SHP77 treated with DMSO at 0.1 percent for 48 hours (cell line): ENCODE measurements at regions not wholly inside any gene's neighbourhood (a gene's known extent, or its start where the extent isn't known, plus 50 kb on each side); places are given as distances from the start of the nearest gene placed in this dataset.
"Not testable (repeated sequence)": the region's sequence is repeated elsewhere in the genome, so short reads cannot be mapped to it uniquely, and the experiment has no call there.

Experiments
- DNase-seq: peaks from one replicate; lab custom pipeline; 2025; lab: John Stamatoyannopoulos, UW

DNA sequence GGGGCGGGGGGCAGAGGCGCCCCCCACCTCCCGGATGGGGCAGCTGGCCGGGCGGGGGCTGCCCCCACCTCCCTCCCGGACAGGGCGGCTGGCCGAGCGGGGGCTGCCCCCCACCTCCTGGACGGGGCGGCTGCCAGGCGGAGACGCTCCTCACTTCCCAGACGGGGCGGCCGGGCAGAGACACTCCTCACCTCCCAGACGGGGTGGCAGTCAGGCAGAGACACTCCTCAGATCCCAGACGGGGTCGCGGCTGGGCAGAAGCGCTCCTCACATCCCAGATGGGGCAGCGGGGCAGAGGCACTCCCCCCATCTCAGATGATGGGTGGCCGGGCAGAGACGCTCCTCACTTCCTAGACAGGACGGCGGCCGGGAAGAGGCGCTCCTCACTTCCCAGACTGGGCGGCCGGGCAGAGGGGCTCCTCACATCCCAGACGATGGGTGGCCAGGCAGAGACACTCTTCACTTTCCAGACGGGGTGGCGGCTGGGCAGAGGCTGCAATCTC lies 240.1 kb downstream of the NPIPA7 start:
- not testable (repeated sequence) for DNase-seq

DNA sequence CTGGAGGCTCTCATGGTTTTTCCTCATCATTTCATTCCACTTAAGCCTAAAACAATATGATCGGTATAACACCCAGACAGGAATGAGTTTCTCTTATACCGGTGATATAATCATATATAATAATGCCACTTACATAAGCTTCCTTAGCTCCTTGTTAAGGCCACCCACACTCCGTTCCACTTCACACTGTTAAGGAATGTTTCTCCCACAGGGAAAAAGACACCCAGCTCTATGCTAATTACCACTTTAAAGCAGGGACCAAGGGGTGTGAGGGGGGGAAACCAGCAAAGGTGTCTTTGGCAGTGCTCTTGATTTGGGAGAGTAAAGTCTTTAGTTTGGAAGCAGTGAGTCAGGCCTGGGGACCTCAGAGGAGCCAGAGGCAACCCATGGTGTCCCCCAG lies 245.4 kb downstream of the NPIPA7 start:
- not testable (repeated sequence) for DNase-seq

DNA sequence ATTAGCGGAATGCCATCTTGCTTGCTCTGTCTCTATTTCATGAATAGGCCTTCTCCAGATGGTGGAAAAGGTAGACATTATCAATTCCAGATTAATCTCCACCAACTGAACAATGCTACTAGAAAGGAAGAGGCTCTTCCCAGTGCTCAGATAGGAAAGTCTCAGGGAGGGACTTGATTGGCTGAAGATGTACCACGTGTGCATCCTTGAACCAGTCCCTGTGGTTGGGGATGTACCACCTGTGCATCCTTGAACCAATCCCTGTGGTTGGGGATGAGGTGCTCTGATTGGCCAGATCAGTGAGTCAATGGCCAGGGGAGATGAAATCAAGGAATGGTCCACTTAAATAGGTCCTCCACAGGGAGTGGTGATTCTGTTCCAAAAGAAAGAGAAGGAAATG lies 246.2 kb downstream of the NPIPA7 start:
- not testable (repeated sequence) for DNase-seq

DNA sequence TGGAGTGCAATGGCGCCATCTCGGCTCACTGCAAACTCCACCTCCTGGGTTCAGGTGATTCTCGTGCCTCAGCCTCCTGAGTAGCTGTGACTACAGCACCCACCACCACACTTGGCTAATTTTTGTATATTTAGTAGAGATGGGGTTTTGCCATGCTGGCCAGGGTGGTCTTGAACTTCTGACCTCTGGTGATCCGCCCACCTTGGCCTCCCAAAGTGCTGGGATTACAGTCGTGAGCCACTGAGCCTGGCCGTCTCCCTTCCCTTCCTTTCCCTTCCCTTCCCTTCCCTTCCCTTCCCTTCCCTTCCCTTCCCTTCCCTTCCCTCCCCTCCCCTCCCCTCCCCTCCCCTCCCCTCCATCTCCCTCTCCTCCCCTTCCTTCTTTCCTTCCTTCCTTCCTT lies 248.9 kb downstream of the NPIPA7 start:
- not testable (repeated sequence) for DNase-seq

DNA sequence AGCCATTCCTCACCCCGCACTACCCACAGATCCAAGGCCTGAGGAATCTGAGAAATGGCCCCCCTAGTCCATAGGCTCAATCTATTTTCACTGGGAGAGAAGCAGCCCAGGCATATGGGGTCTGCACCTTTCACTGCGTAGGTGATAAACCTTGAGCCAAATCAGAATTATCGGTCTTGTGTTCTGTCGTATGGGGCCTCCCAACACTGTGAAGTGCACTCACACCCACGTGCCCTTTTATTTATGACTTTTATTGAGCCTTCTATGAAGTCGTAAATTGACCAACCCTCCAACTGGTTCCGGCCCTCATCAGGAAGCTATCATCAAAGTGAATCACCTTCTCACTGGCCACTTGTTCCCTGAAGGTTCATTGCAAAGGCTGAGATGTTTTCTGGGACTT lies 259.3 kb downstream of the NPIPA7 start:
- not testable (repeated sequence) for DNase-seq

DNA sequence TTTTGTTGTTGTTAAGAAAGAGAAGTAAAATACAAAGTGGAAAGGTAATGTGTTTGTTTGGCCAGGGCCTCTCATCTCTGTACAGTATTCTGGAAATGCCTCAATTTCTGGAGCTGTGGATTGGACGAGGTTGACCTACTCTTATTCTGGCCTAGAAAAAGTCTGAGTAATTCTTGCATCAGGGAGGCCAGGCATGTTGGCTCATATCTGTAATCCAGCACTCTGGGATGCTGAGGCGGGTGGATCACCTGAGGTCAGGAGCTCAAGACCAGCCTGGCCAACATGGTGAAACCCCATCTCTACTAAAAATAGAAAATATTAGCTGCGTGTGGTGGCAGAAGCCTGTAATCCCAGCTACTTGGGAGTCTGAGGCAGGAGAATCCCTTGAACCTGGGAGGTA lies 259.8 kb downstream of the NPIPA7 start:
- not testable (repeated sequence) for DNase-seq

DNA sequence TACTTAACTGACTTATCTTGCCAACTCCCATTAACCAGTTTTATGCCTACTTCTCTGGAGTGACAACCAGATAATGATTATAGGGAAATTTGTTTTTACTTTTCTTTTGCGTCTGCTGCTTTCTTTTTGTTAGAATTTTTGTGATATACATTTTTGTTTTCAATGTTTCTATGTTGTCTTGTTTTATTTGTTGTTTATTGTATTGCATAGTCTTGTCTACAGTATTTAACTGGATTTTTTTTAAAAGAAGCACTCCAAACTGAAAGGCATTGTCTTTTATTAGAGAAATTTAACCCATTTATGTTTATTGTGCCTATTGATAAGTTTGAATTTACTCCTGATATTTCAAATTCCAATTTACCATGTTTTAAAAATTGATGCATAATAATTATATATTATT lies 264.9 kb downstream of the NPIPA7 start:
- not testable (repeated sequence) for DNase-seq

DNA sequence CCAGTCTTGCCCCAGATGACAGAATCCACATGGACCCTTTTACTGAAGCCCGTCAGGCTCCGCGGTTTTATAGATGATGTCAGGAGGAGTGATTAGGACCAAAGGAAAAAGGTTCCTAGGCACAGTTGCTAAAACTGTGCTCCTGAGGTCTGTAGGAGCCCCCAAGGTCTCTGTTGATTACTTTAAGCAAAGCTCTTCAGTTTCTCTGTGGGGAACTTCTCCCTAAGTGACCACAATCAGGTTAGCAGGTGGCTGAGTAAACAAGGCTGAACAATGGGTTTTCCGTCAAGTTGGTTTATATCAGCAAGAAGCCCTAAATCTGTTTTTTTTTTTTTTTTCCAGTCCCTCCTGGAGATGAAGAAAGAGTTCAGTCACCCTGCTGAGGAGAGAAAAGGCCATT lies 269.1 kb downstream of the NPIPA7 start:
- not testable (repeated sequence) for DNase-seq

DNA sequence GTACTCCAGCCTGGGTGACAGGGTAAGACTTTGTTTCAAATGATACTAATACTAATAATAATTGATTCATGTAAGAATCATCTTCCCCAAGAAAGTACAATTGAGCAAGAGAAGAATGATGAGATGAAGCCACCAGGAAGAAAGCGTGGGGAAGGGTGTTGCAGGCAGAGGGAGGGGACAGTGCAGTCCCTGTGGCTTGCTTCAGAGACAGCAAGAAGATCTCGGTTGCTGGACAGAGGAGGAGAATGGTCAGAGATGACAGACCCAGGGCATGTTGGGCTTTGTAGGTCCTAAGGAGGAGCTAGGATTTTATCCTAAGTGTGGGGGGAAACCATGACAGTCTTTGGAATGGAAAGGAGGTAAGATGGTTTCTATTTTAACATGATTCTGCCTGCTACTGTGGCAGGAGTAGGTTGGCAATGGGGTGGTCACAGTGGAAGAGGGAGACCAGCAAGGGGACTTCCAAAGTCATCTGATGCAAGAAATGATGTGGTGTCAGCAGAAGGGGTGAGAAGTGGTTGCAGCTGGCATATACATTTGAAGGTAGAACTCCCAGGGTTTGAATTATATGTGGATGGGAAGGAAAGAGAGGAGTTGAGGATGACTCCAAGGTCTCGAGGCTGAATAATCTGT lies 293.4 kb downstream of the NPIPA7 start:
- DNase-seq = not testable (repeated sequence)

DNA sequence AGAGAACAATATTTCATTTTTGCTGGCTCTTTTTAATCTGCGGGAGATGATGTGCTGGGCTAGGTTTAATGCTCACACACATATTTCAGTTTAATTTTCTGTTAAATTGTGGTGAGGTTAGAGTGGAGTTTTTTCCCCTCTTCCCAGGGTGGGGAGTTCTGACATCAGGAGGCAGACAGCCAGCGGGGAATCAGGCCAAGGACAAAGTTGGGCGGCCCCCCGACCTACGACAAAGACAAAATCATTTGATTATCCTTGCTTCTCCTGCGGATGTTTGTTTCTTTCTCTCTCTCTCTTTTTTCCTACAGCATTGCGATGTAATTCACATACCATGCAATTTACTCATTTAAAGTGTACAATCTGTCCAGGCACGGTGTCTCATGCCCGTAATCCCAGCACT lies 295.9 kb downstream of the NPIPA7 start:
- DNase-seq = not testable (repeated sequence)

DNA sequence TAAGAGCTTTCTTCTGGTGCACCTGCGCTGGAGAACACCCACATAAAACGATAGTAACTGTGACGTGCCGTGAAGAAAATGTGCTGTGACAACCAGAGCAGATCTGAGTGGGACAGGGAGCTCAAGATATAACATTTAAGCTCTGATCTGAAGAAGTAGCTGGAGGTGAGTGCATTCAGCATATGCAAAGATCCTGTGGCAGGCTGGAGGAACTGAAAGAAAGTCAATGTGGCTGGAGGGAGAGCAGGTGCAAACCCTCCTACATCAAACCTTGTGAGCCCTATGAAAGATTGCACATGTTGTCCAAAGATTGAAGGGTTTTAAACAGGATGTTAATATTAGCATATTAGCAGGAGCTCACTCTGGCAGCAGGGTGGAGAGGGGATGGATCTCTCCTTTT lies 342.9 kb downstream of the NPIPA7 start:
- DNase-seq = not testable (repeated sequence)

DNA sequence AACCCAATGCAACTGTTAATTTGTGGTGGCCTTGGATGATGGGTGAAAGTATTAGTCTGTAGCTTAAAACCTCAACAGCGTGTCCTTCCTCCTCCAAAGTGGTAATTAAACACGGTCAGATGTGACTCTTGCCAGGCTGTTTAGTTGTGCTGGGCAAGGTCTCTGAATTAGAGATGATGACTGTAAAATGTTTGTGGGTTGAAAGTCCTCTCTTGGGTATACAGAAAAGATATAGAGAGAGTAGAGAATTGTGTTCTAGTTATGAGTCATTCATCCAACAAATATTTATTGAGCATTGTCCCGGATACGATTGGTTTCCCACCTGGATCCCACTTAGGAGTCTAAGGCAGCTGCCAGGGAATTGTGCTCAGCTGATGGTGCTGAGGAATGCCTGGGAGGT lies 343.7 kb downstream of the NPIPA7 start:
- not testable (repeated sequence) for DNase-seq

DNA sequence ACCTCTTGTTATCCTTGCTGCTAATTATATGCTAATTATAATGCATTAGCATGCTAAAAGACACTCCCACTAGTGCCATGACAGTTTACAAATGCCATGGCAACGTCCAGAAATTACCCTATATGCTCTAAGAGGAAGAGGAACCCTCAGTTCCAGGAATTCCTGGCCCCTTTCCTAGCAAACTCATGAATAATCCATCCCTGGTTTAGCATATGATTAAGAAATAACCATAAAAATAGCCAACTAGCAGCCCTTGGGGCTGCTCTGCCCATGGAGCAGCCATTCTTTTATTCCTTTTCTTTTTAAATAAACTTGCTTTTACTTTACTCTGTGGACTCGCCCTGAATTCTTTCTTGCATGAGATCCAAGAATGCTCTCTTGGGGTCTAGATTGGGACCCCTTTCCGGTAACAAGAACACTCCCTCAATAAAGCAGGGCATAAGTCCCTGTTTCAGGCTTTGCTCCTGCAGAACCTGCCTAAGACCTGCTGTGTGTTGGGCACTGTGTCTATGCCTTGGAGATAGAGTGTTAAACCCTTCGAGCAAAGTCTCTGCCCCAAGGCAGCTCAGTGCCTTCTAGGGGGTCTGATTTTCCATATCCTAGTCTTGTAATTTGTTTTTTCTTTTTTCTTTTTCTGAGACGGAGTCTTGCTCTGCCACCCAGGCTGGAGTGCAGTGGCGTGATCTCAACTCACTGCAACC lies 345.0 kb downstream of the NPIPA7 start:
- not testable (repeated sequence) for DNase-seq

DNA sequence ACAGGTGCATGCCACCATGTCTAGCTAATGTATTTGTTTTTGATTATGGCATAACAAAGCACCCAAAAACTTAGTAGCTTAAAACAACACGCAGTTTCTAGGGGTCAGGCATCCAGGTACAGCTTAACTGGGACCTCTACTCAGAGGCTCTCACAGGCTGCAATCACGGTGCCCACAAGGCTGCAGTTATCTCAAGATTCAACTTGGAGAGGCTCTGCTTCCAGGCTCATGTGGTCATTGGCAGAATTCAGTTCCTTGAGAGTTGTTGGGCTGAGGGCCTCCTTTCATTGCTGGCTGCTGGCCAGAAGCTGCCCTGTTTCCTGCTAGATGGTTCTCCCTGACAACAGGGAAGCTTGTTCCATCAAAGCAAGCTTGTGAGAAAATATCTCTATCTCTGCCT lies 348.1 kb downstream of the NPIPA7 start:
- not testable (repeated sequence) for DNase-seq

DNA sequence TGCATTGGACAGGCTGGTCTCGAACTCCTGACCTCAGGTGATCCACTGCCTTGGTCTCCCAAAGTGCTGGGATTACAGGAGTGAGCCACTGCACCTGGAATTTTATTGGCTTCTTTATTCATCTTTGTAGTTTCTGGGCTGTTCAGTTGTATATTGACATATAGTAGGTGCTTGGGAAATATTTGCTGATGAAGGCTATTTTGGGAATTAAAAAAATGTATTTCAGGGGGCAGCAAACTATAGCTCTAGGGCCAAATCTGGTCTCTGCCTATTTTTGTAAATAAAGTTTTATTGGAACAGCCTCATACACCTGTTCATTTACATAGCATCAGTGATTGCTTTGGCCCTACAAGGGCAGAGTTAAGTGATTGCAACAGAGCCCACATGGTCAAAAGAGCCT lies 363.6 kb downstream of the NPIPA7 start:
- DNase-seq = not testable (repeated sequence)

DNA sequence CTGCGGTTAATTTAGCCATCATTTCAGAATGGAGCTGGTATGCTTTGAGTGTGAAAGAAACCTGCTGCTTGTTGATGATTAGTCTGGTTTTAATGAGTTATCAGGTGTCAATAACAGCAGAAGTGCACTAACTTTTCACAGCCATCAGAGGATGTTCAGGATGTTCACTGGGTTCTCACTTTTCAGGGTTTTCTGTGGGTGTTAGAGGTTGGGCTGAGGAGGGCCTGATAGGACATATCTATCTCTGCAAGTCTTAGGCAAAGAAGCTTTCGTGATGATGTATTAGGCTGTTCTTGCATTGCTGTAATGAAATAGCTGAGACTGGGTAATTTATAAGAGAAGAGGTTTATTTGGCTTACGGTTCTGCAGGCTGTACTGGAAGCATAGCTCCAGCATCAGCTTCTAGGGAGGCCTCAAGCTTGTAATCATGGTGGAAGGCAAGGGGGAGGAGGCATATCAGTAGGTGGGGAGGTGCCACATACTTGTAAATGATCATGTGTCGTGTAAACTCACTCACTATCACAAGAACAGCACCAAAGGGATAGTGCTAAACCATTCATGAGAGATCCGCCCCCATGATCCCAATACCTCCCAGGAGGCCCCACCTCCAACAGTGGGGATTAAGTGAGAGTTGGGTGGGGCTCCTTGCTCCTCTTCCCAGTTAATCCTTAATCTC lies 376.2 kb downstream of the NPIPA7 start:
- not testable (repeated sequence) for DNase-seq

DNA sequence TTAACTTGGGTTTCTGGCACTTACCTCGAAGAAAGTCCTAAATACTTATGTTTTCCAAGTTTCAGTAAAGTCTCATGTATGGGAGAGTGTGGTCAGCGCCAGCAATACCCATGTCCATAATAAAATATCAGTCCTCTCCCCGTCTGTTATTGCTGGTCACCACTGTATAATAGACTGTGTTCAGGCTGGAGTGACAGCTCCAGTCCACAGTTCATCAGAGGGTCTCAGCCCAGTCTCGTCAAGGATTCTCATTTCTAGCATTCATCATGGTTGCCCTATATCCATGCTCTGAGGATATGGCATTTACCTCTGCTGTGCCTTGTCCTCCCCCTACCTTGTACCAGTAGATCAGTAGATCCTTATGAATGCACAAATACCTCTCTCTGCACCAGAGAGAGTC lies 384.5 kb downstream of the NPIPA7 start:
- no peak for DNase-seq

DNA sequence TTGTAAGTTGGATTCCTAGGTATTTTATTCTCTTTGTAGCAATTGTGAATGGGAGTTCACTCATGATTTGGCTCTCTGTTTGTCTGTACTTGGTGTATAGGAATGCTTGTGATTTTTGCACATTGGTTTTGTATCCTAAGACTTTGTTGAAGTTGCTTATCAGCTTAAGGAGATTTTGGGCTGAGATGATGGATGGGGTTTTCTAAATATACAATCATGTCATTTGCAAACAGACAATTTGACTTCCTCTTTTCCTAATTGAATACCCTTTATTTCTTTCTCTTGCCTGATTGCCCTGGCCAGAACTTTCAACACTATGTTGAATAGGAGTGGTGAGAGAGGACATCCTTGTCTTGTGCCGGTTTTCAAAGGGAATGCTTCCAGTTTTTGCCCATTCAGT lies 391.8 kb downstream of the NPIPA7 start:
- DNase-seq = not testable (repeated sequence)

DNA sequence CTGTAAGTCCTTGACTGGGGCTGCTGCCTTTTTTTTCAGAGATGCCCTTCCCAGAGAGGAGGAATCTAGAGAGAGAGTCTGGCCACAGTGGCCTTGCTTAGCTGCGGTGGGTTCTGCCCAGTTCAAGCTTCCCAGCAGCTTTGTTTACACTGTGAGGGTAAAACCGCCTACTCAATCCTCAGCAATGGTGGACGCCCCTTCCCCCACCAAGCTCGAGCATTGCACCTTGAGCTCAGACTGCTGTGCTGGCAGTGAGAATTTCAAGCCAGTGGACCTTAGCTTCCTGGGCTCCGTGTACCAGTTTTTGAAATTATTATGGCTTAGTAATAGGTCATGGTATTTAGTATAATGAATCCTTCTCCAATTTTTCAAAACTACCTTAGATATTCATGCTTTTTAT lies 395.4 kb downstream of the NPIPA7 start:
- DNase-seq = no peak

DNA sequence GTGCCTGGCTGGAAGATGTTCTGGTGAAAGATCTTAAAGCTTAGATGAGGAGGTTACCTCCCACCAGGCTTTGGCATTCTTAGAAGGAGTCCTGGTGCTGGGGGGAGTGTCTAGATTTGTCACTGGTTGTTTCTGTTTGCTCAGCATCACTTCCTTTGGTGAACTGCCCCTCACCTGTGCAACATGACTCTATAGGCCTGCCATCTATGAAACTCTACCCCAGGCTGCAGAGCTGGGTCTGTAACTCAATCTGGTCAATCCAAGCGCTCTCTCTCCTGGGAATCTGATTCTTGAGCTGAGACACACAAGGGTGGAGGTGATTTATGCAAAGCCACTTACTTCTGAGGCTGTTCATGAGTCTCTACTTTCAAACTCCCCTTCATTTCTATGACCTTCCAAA lies 399.4 kb downstream of the NPIPA7 start:
- no peak for DNase-seq

DNA sequence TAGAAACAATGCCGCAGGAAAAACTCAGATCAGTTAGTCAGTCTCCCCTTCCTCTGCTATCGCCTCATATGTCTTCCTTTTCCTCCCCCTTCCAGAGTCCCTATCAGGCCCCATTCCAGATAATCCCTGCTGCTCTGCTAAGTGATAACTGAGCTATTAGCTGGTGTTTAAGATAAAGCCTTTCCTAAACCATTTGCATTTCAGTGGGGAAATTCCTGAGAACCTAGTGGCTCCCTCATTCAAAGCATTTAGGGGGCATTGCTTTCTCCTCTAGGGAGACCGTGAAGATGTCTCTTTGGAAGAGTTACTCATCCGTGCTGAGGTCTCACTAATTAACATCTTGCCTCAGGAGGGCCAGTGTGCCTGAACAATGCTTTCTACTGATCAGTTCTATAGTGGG lies 401.6 kb downstream of the NPIPA7 start:
- DNase-seq = no peak

DNA sequence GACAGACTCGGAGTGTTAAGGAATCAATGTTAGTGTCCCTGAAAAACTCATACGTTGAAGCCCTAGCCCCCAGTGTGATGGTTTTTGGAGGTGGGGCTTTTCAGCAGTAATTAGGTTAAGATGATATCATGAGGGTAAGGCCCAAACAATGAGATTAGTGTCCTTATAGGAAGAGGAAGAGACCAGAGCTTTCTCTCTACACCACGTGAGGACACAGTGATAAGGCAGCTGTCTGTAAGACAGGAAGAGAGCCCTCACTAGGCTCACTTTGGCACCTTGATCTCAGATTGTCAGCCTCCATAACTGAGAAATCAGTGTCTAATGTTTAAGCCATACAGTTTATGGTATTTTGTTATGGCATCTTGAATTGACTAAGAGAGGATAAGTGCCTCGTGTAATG lies 403.2 kb downstream of the NPIPA7 start:
- DNase-seq = no peak

DNA sequence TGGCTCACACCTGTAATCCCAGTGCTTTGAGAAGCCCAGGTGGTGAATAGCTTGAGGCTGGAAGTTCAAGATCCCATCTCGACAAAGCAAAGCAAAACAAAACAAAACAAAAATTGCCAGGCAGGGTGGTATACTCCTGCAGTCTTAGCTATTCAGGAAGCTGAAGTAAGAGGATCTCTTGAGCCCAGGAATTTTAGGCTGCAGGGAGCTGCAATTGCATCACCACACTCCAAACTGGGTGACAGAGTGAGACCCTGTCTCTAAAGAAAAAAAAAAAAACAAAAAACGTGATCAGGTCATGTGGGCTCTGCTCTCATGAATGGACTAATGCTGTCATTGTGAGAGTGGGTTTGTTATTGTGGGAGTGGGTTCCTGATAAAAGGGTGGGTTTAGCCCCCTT lies 409.1 kb downstream of the NPIPA7 start:
- no peak for DNase-seq
